Hepatocyte (in vitro differentiated cells): ENCODE measurements at regions not wholly inside any gene's neighbourhood (a gene's known extent, or its start where the extent isn't known, plus 50 kb on each side); places are given as distances from the start of the nearest gene placed in this dataset.

Source experiments
- CTCF ChIP-seq: fragments of 200-600 bp; sonication (generic); IDR thresholded peaks from 2 replicates; pipeline ENCODE4 v1.5.1; 2016; ENCODE audit warnings: antibody characterized with exemption, mild to moderate bottlenecking; ENCODE audit not compliant: poor library complexity
- EZH2 ChIP-seq: fragments of 200-600 bp; sonication (generic); IDR thresholded peaks from 2 replicates; pipeline ENCODE4 v1.6.1; 2016; ENCODE audit warnings: antibody characterized with exemption, mild to moderate bottlenecking, borderline replicate concordance
- EZH2phosphoT487 ChIP-seq: fragments of 200-600 bp; sonication (generic); IDR thresholded peaks from one replicate; pipeline ENCODE4 v1.6.1; 2018; ENCODE audit warnings: antibody characterized with exemption, mild to moderate bottlenecking, low read depth, moderate library complexity; ENCODE audit not compliant: unreplicated experiment, severe bottlenecking

- no peak for TF ChIP-seq CTCF
- no peak for TF ChIP-seq EZH2
- TF ChIP-seq EZH2phosphoT487, result no peak
Observed at GRCh38 chr2:44840503-44840850, 101.0 kb upstream of the SIX3 start.
